Amniotic epithelial cell (primary cell): ENCODE measurements at regions not wholly inside any gene's neighbourhood (a gene's known extent, or its start where the extent isn't known, plus 50 kb on each side); places are given as distances from the start of the nearest gene placed in this dataset.

ENCODE experiments used
- DNase-seq: peaks from one replicate; pipeline ENCODE4 v3.0.0-alpha.2; 2010; ENCODE audit warnings: low read depth

GRCh38 chr4:188197566-188197965 lies 58.3 kb downstream of the TRIML1 start:
- DNase-seq, result no peak

DNA sequence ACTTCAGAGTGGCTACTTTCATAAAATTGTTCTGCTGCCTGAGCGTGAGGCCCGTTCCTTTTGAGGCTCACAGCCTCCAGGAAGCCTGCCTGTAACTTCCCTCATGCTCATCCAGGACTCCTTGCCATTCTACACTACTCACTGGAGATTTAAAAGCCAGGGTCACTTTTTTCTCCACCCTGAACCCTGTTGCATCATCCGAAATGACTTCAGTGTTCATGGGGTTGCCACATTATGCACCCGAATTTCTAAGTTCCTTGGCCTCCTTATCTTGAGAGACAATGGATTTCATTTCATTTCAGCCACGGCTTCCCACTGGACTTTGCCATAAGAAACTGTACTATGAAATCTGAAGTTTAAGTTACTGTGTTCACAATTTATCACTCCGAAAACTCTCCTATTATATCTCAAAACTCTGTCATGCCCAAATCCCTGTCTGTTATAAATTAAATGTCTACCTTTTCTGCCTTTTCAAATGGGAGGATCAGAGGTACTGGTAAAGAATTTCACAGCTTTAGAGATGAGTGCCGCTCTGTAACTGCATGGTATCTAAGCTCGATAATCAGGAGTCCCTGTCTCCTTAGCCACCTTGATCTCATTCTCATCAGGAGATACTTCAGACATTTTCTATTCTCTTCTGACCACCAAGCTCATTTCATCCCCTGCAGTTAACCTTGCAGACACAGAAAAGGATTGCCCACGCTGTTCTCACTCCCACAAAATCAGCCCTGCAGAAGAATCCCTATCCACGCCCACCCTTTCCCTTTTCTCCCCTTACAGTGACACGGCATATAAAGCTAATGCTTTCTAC lies 59.9 kb downstream of the TRIML1 start:
- DNase-seq, result peak; percentile 7

DNA sequence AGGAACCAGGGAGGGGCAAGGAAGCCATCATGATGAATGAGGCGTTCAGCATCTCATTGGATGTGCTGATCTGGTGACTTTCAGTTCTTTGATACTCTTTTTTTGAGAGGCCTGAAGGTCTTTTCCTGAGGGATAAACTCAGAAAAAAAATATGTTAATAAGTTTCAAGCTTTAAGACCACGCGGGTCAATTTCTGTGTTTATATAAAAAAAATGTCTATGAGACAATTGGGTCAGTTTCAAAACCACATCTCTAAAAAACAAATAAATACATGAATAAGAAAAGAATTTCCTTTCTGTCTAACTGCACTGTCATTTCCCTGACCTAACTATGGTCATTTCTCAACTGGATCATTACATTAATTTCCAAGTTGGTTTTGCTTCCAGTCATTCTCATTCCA lies 62.6 kb downstream of the TRIML1 start:
- DNase-seq, result no peak

- DNase-seq, result no peak
These were observed 67.5 kb downstream of the TRIML1 start for GRCh38 chr4:188206783-188207182.

GRCh38 chr4:188214861-188215260 lies 75.6 kb downstream of the TRIML1 start:
- DNase-seq, result peak; percentile 21

DNA sequence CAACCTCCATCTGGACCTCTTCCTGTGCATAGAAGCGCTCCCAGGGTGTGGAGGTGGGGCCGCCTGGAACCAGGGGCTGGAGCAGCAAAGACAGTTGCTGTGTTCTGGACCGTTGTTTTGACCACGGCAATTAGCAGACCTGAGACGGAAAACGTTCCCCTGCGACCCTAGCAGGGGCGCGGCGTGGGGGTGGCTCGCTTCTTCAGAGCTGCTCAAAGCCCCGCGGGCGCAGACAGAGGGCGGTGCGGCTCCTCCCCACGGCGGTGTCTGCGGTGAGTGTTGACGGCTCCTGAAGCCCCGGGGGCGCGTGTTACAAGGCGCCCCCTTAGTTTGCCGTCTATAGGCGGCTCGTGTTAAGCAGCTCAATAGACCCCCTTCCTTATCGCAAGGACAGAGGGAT lies 79.2 kb downstream of the TRIML1 start:
- DNase-seq, result no peak

- no peak for DNase-seq
These were observed 80.8 kb downstream of the TRIML1 start for GRCh38 chr4:188220006-188220405.

- DNase-seq, result no peak
These were observed 81.8 kb downstream of the TRIML1 start for GRCh38 chr4:188221090-188221489.

DNA sequence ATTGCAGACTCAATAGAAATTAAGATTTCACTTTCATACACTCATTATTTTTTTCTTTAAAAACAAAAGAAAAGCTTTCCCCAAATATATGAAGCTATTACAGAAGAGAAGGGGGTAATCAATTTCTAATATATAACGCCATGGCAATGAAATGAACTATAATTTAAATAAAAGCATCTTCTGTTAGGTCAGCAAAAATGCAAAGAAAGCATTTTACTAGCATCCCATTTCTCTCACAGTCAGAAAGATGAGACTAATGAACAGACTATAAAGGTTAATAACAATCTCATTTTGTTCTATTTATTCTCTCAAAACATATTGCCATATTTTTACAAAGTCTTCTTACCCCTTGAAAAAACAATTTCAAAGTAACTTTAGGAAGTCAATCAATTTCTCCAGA lies 89.0 kb downstream of the TRIML1 start:
- DNase-seq, result no peak

DNA sequence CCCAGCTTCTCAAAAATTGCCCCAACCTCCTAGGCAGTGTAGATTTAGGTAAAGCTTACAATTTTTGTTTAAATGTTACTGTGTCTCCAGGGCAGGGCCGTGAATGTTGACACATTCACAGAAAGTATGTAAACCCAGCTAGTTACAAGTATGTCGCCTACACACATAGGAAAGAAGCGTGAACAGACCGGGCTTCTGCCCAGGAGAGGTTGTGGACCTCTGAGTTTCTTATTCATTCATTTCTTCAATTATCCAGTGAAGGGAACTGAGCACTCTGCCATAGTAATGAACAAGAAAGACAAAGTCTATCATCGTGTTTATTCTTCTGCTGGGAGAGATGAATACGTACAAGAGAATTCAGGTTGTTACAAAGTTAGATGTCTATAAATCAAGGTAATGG lies 93.2 kb downstream of the TRIML1 start:
- no peak for DNase-seq

DNA sequence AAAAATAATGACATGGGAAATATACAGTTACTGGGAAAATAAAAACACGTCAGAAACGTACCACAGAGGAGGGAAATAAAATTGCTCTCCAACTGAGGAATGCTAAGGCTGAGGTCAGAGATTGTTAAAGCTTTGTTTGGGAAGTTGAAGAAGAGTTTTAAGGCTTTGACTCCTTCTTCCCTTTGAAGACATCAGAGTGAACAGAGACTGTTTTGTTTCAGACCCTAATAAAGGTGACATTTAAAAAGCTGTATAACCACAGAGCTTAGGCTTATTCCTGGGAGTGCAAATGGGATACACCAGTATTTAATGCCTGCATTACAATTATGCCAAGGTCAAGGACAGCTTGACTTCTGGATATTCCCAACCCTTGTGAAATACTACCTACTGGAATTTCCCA lies 102.8 kb downstream of the TRIML1 start:
- no peak for DNase-seq

GRCh38 chr4:188245651-188246050 lies 106.4 kb downstream of the TRIML1 start:
- no peak for DNase-seq

DNA sequence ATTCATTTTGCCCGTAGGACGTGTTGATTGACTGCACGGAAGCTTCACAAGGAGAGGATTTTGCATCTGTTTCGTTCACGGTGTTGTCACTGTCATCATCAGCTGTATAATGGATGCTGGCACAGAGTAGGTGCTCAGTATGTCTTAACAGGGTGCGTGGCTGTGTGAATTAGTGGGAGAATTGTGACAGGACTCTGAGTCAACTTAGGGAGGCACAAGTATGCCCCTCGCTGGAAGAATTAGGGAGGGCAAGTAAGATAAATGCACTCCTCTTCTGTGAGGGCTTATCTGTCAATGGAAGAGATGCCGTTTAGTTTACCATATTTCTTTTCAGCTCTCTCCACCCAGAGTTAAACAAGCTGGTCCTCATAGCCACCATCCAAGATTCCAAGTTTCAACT lies 107.2 kb downstream of the TRIML1 start:
- DNase-seq, result no peak

GRCh38 chr4:188254211-188254610 lies 115.0 kb downstream of the TRIML1 start:
- peak; percentile 1 for DNase-seq

DNA sequence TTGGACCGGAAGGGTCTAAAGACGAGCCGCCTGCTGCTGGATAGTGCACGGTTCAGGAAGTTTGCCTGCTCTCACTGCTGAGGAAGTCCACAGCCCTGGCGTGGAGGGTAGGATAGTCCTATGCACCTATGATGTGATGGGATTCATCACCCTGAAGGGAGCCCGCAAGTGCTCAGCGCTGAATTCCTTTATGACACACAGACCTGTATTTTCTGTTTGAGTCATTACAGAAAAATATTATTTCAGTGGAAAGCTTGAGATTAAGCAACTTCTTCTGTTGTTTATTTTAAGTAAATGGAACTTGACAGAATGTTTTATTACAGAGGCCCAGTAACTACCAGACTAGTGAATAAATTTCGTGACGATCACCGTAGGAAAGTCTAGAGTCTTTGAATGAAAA lies 123.2 kb downstream of the TRIML1 start:
- peak; percentile 66 for DNase-seq

DNA sequence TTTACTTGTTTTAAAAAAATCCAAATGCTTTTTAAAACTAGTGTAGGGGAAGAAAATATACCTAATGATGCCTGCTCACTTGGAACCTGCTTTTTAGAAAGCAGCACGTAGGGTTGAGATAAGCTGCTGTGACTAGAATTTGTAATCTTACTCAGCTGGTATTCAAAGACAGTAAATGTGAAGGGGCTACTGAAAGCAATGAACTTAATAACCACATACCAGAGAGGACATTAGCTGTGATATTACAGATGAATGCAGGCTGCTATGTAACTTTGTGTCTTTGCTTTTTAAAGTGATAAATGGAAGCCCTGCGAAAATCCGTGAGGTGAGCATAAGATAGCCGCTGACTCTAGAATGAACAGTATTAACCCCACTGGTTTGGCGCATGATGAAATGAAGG lies 124.1 kb downstream of the TRIML1 start:
- no peak for DNase-seq

GRCh38 chr4:188266386-188266785 lies 127.1 kb downstream of the TRIML1 start:
- no peak for DNase-seq

- DNase-seq, result no peak
These were observed 129.1 kb downstream of the TRIML1 start for GRCh38 chr4:188268131-188268908.

DNA sequence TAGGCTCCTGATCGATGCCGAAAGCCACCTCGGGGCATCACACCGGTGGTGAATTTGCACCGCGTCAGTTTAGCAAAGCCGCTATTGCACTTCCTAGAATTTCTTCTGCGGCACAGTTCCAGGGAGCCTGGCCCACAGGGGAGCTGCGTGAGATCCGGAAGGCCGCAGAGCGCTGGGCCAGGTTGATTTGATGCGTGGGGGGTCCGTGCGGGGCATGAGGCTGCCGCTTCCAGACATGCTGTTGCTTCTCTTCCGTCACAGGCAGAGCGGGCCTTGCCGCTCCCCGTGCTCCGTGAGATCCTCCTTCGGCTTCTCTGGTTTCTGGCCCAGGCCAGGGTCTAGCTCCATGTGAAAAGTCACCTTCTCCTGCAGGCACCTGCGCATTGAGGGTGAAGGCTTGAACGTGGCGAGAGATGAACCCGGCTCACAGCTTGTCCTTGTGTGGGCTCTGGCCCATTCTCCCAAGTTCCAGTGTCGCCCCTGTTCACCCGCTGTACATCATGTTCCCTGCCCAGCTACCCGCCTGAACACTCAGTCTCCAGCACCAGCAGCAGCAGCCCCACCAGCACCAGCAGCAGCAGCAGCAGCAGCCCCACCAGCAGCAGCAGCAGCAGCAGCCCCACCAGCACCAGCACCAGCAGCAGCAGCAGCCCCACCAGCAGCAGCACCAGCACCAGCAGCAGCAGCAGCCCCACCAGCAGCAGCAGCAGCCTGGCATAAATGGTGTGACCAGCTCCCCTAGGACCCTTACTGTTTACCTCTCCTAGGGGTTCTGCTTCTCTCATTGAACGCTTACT lies 131.2 kb downstream of the TRIML1 start:
- no peak for DNase-seq

DNA sequence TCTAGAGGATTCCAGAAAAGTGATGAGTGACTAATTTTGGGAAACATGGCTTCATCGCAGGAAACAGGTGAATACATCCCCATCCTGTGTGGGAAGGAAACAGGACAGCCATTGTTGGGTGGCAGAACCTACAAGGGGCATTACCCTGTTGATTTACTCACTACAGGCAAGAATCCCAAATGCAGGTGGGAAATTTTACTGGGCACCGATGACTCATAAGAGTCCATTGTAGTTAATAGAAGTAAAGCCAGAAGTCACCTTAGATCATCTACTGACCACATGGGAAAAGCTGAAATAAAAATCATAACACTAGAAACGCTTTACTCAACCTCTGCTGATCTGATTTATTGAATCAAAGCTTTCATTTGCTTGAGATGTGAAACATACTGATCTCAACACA lies 136.4 kb downstream of the TRIML1 start:
- DNase-seq, result no peak

DNA sequence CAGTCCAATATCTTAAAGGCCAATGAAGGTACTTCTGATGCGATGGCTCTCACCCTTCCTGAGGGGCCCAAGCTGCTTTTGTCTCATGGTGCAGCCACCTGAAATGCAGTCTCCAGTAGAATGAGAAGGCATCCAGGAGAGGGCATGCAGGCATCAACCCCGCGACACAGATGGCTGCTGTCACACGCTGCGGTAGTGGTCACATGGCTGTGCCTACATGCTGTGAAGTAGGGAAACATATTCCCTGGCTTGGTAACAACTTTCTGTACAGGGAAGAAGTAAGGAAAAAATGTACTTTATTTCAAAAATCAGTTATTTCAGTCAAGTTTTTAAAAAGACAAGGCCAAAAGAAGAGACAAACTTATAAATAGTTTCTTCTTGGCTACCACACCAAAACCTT lies 139.9 kb downstream of the TRIML1 start:
- no peak for DNase-seq

DNA sequence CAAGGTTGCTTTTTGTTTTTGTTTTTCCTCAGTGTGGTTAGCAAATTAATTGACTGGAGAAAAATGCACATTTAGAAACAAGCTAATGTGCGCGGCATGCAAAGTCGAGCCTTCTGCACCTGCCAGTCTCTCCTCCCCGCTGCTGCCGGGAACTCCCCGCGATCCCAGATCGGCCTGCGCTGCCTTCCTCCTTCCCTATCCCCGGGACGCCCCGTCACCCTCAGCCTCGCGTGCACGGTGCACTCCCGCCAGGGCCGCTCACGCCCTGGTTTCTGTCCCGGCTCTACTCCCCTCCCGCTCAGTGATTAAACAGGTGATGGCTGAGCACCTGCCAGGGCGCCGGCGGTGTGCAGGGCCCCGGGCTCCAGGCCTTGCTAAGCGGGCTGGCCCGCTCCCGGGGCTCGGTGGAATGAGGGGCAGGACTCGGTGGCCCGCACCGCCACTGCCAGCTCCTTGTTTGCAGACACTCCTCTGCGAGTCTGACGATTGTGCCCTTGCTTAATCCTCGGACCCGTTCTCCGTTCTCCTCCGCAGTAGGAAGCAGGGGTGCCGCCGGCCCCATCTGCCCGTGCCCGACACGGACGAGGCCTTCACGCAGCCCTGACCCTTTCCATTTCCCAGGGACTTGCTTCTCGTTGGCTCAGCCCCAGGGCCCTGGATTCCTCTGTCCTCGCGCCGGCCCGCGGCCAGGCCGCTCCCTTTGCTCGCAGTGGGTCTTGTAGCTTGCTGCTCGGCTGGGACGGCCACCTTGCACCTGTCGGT lies 143.4 kb downstream of the TRIML1 start:
- DNase-seq, result no peak
